ENCODE measurements at regions not wholly inside any gene's neighbourhood (a gene's known extent, or its start where the extent isn't known, plus 50 kb on each side); places are given as distances from the start of the nearest gene placed in this dataset.

- TF ChIP-seq YY1 (IDR thresholded peaks at IDR 0.05; ENCODE audit: insufficient read depth, insufficient read length), result no peak
- no peak for TF ChIP-seq ZNF274 (IDR thresholded peaks at IDR 0.05; ENCODE audit: low read depth, low read length)
Measured at GRCh38 chr14:39875028-39875427, 442.8 kb upstream of the FBXO33 start.
